BLaER1 (cell line): ENCODE measurements at regions not wholly inside any gene's neighbourhood (a gene's known extent, or its start where the extent isn't known, plus 50 kb on each side); places are given as distances from the start of the nearest gene placed in this dataset.

Source experiments
- H3K27ac ChIP-seq: shearing (Covaris generic); formaldehyde crosslinking; 2 replicates; pipeline ENCODE4 v1.8.1; 2022
- H3K27me3 ChIP-seq: shearing (Covaris generic); formaldehyde crosslinking; 2 replicates; pipeline ENCODE4 v1.8.1; 2022
- H3K36me3 ChIP-seq: shearing (Covaris generic); formaldehyde crosslinking; 2 replicates; pipeline ENCODE4 v1.8.1; 2022
- H3K4me1 ChIP-seq: shearing (Covaris generic); formaldehyde crosslinking; 2 replicates; pipeline ENCODE4 v1.8.1; 2022
- H3K4me2 ChIP-seq: shearing (Covaris generic); formaldehyde crosslinking; 2 replicates; pipeline ENCODE4 v1.8.1; 2022
- H3K4me3 ChIP-seq: shearing (Covaris generic); formaldehyde crosslinking; 2 replicates; pipeline ENCODE4 v1.8.1; 2022
- H3K9ac ChIP-seq: shearing (Covaris generic); formaldehyde crosslinking; 2 replicates; pipeline ENCODE4 v1.8.1; 2022
- H3K9me3 ChIP-seq: shearing (Covaris generic); formaldehyde crosslinking; 2 replicates; pipeline ENCODE4 v1.8.1; 2022
- H4K20me1 ChIP-seq: shearing (Covaris generic); formaldehyde crosslinking; 2 replicates; pipeline ENCODE4 v1.8.1; 2022
- Cebpa-rat ChIP-seq: shearing (Covaris generic); IDR thresholded peaks from 2 replicates; pipeline ENCODE4 v1.8.1; 2022

DNA sequence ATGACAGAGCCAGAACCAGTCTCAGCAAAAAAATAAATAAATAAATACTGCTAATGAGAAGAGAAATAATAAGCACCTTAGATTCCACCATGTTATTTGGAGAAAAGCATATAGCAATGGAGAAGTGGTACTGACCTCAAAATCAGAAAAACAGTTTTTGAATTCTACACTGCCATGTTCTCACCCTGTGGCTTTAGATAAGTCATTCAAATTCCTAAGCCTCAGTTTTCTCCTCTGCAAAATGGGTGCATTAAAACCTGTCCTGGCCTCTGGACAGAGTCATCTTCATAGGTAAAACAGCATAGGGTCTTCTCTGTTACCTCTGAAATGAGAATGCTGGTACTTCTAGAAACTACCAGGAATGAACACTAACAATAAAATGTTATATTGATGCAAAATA, 62.2 kb upstream of the RMP24 start:
- Histone ChIP-seq H3K36me3 (no peaks in the 10 kb centered on the region), H4K20me1 (no peaks in the 10 kb centered on the region), H3K27ac (no peak overlapping the region), H3K4me2 (no peak overlapping the region), H3K9ac (no peak overlapping the region), H3K9me3 (no peaks in the 10 kb centered on the region), H3K4me1 (no peaks in the 10 kb centered on the region), H3K4me3 (no peak overlapping the region), H3K27me3 (no peaks in the 10 kb centered on the region)
- no peak for TF ChIP-seq Cebpa-rat

DNA sequence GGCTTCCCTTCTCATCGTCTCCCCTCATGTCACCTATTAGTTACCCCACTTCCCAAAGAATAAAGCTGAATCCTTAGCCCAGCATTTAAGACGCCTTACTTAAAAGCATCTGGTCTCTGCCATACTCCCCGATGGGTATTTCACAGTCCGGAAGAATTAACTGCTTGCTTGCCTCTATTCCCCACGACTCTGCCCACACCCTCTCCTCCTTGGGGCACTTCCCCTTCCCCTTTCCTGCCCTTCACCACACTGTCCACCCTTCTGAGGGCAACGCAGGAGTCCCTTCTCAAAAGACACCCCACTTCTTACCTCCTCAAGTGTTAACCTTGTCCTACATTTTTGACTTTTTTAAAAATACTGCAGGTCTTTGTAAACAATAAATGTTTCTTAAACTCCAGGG, 60.1 kb upstream of the RMP24 start:
- Histone ChIP-seq H3K36me3 (no peaks in the 10 kb centered on the region), H3K4me3 (no peak overlapping the region), H4K20me1 (no peaks in the 10 kb centered on the region), H3K9ac (no peak overlapping the region), H3K27ac (no peak overlapping the region), H3K4me2 (no peak overlapping the region), H3K4me1 (no peaks in the 10 kb centered on the region), H3K27me3 (no peaks in the 10 kb centered on the region), H3K9me3 (no peaks in the 10 kb centered on the region)
- no peak for TF ChIP-seq Cebpa-rat

DNA sequence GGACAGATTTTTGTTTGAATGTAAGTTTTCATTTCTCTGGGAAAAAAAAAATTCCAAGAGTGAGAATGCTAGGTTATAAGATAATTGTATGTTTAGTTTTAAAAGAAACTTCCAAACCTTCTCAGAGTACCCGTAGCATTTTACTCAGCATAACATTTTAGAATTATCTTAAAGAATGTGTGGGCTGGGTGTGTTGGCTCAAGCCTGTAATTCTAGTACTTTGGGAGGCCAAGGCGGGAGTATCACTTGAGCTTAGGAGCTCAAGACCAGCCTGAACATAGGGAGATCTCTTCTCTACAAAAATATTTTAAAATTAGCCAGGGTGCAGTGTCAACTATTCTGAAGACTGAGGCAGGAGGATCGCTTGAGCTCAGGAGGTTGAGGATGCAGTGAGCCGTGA, 57.4 kb upstream of the RMP24 start:
- Histone ChIP-seq H3K27me3 (no peaks in the 10 kb centered on the region), H3K9me3 (no peaks in the 10 kb centered on the region), H3K9ac (no peak overlapping the region), H3K36me3 (no peaks in the 10 kb centered on the region), H3K4me1 (no peaks in the 10 kb centered on the region), H3K4me2 (no peak overlapping the region), H3K27ac (no peak overlapping the region), H3K4me3 (no peak overlapping the region), H4K20me1 (no peaks in the 10 kb centered on the region)
- no peak for TF ChIP-seq Cebpa-rat

DNA sequence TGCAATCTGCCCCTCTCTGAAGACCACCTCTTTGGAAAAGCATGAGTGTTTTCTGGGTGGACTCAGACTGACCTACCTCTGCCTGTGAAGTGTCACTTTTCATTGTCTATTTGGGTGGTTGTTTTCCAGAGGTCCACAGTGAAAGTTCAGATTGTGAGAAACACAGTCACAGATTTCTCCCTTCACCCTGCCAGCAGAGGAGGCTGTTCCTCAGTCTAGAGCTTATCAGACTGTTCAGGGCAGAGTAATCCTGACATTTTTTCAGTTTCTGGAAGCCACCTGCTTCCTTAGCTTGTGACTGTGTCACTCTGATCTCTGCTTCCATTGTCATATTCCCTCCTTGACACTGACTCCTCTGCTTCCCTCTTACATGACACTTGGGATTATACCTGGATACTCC, 55.4 kb upstream of the RMP24 start:
- H4K20me1 ChIP-seq: no peaks in the 10 kb centered on the region
- no peak for TF ChIP-seq Cebpa-rat
- no peaks in the 10 kb centered on the region for H3K9me3 ChIP-seq
- no peak overlapping the region for H3K9ac ChIP-seq
- no peaks in the 10 kb centered on the region for H3K36me3 ChIP-seq
- no peaks in the 10 kb centered on the region for H3K4me1 ChIP-seq
- no peak overlapping the region for H3K4me2 ChIP-seq
- no peaks in the 10 kb centered on the region for H3K27me3 ChIP-seq
- H3K4me3 ChIP-seq: no peak overlapping the region
- H3K27ac ChIP-seq: no peak overlapping the region

DNA sequence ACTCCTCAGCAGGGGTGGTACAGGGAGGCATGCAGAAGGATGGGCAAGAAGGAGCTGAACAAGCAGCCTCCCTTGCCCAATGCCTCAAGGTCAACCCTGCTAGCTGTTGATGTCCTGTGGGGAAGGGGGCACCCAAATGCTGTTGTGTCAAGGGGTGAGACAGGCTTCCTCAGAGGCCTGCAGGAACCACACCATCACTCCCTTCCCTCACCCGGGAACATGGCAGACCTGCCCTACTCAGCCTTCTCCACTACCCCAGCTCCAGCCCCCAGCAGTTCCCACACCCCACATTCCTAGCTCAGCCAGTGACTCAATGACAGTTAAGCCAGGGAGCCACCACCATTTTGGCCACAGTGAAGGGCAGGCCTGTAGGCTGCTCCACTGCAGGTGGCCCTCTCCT, 53.9 kb upstream of the RMP24 start:
- H4K20me1 ChIP-seq: no peaks in the 10 kb centered on the region
- H3K4me1 ChIP-seq: no peaks in the 10 kb centered on the region
- no peaks in the 10 kb centered on the region for H3K27me3 ChIP-seq
- no peak overlapping the region for H3K27ac ChIP-seq
- H3K9me3 ChIP-seq: no peaks in the 10 kb centered on the region
- no peak for TF ChIP-seq Cebpa-rat
- H3K36me3 ChIP-seq: no peaks in the 10 kb centered on the region
- no peak overlapping the region for H3K4me2 ChIP-seq
- no peak overlapping the region for H3K4me3 ChIP-seq
- no peak overlapping the region for H3K9ac ChIP-seq

DNA sequence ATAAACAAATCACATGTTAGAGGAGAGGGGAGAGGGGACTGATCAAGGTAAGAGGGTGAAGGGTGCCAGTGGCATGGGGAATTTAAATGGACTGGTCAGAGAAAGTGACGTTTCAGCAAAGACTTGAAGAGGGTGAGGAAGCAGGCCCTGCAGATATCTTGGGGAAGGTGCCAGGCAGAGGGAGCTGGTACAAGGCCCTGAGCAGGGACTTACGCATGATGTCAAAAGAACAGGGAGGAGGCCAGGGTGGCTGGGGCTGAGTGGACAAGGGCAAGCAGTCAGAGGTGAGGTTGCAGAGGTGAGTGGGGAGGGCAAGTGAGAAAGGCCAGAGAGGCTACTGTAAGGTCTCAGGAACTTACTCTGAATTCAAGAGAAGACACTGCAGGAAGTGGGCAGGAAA, 53.3 kb upstream of the RMP24 start:
- Histone ChIP-seq H3K9me3 (no peaks in the 10 kb centered on the region), H3K4me1 (no peaks in the 10 kb centered on the region), H4K20me1 (no peaks in the 10 kb centered on the region), H3K4me2 (no peak overlapping the region), H3K27ac (no peak overlapping the region), H3K9ac (no peak overlapping the region), H3K27me3 (no peaks in the 10 kb centered on the region), H3K36me3 (no peaks in the 10 kb centered on the region), H3K4me3 (no peak overlapping the region)
- no peak for TF ChIP-seq Cebpa-rat

DNA sequence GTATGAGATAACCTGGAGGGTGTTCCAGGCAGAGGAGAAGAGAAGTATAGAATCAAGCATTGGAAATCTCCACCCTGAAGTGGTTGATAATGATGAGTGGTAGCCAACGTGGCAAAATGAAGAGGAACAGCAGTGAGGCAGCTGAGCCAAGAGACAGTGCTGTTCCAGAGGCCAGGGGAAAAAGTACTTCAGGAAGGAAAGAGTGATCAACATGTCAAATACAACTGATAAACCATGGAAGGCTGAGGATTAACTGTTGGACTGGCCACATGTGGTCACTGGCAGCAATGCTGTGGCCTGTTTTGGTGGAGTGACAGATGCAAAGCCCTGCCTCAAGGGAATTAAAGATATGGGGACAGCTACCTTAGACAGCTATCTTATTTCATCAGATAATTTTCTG, 51.9 kb upstream of the RMP24 start:
- TF ChIP-seq Cebpa-rat: no peak
- no peak overlapping the region for H3K4me2 ChIP-seq
- no peaks in the 10 kb centered on the region for H3K4me1 ChIP-seq
- no peaks in the 10 kb centered on the region for H4K20me1 ChIP-seq
- H3K36me3 ChIP-seq: no peaks in the 10 kb centered on the region
- no peaks in the 10 kb centered on the region for H3K9me3 ChIP-seq
- no peak overlapping the region for H3K27ac ChIP-seq
- no peak overlapping the region for H3K9ac ChIP-seq
- no peak overlapping the region for H3K4me3 ChIP-seq
- H3K27me3 ChIP-seq: no peaks in the 10 kb centered on the region
